Chondrocyte (in vitro differentiated cells): ENCODE measurements at regions not wholly inside any gene's neighbourhood (a gene's known extent, or its start where the extent isn't known, plus 50 kb on each side); places are given as distances from the start of the nearest gene placed in this dataset.

Source experiments
- DNase-seq: peaks from one replicate; pipeline ENCODE4 v3.0.0; 2021; ENCODE audit warnings: mixed read lengths, low spot score
- H3K27ac Mint-ChIP-seq: one replicate; pipeline ENCODE4 v1.8.0; 2021; ENCODE audit warnings: mild to moderate bottlenecking, moderate library complexity, mixed read lengths; ENCODE audit not compliant: unreplicated experiment
- H3K27me3 Mint-ChIP-seq: 2 replicates; pipeline ENCODE4 v1.8.0; 2021; ENCODE audit warnings: low read depth, mixed read lengths
- H3K36me3 Mint-ChIP-seq: 2 replicates; pipeline ENCODE4 v1.8.0; 2021; ENCODE audit warnings: low read depth, mixed read lengths
- H3K4me1 Mint-ChIP-seq: 2 replicates; pipeline ENCODE4 v1.8.0; 2021; ENCODE audit warnings: low read depth, mild to moderate bottlenecking, mixed read lengths
- H3K4me3 Mint-ChIP-seq: one replicate; pipeline ENCODE4 v1.8.0; 2021; ENCODE audit warnings: mild to moderate bottlenecking, moderate library complexity, mixed read lengths; ENCODE audit not compliant: unreplicated experiment
- H3K9me3 Mint-ChIP-seq: 2 replicates; pipeline ENCODE4 v1.8.0; 2021; ENCODE audit warnings: low read depth, mixed read lengths
- TF ChIP-seq, protein P1 (sequence below): fragments of 200-600 bp; sonication (generic); IDR thresholded peaks from 2 replicates; pipeline ENCODE4 v1.5.0; 2021; ENCODE audit warnings: antibody characterized with exemption, mild to moderate bottlenecking, moderate library complexity

DNA sequence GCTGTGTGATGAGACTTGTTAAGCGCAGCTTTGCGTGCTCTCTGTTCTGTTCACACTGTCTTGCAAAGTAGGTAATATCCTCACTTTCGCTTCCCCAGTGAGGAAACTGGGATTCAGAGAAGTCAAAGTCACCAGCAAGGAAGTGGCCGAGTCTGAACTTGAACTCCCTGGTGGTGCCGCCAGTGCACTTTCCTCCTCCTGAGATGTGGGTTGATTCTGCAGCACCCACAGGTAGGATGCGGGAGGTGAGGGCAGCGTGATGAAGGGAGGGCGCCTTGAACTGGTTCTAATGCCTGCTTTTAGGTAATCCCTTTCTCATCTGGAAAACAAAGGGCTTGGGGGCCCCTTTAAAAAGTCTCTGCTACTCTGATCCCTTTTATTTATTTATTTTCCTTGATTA is 54.9 kb upstream of the IGF1 start:
- Mint-ChIP-seq H3K4me1 (peaks cover 23% of the 10 kb centered on the region), H3K27ac (no peak overlapping the region), H3K27me3 (no peaks in the 10 kb centered on the region), H3K36me3 (no peaks in the 10 kb centered on the region), H3K4me3 (no peak overlapping the region), H3K9me3 (no peaks in the 10 kb centered on the region)
- TF ChIP-seq, protein P1, sequence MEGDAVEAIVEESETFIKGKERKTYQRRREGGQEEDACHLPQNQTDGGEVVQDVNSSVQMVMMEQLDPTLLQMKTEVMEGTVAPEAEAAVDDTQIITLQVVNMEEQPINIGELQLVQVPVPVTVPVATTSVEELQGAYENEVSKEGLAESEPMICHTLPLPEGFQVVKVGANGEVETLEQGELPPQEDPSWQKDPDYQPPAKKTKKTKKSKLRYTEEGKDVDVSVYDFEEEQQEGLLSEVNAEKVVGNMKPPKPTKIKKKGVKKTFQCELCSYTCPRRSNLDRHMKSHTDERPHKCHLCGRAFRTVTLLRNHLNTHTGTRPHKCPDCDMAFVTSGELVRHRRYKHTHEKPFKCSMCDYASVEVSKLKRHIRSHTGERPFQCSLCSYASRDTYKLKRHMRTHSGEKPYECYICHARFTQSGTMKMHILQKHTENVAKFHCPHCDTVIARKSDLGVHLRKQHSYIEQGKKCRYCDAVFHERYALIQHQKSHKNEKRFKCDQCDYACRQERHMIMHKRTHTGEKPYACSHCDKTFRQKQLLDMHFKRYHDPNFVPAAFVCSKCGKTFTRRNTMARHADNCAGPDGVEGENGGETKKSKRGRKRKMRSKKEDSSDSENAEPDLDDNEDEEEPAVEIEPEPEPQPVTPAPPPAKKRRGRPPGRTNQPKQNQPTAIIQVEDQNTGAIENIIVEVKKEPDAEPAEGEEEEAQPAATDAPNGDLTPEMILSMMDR: no peak
- DNase-seq: no peak

DNA sequence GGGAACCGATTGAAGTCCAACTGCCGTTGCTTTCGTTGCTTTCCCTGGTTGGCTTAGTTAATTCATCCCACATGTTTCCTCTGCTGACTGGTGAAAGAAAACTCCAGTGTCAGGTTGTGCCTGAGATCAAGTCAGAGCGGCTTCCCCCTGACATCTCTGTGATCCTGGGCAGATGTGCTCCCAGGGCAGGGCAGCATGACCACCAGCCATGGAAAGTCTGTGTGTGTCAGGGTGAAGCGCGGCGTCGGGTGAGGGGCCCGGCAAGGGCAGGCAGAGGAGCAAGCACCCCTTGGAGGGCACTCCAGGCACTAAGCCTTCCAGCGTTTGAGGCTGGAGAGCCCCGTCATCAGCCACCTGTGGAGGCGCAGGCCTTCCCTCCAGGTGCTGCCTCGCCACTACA is 54.5 kb upstream of the IGF1 start:
- DNase-seq: no peak
- Mint-ChIP-seq H3K4me3 (no peak overlapping the region), H3K4me1 (peaks cover 19% of the 10 kb centered on the region), H3K27me3 (no peaks in the 10 kb centered on the region), H3K27ac (no peak overlapping the region), H3K36me3 (no peaks in the 10 kb centered on the region), H3K9me3 (no peaks in the 10 kb centered on the region)
- TF ChIP-seq, protein P1: no peak

DNA sequence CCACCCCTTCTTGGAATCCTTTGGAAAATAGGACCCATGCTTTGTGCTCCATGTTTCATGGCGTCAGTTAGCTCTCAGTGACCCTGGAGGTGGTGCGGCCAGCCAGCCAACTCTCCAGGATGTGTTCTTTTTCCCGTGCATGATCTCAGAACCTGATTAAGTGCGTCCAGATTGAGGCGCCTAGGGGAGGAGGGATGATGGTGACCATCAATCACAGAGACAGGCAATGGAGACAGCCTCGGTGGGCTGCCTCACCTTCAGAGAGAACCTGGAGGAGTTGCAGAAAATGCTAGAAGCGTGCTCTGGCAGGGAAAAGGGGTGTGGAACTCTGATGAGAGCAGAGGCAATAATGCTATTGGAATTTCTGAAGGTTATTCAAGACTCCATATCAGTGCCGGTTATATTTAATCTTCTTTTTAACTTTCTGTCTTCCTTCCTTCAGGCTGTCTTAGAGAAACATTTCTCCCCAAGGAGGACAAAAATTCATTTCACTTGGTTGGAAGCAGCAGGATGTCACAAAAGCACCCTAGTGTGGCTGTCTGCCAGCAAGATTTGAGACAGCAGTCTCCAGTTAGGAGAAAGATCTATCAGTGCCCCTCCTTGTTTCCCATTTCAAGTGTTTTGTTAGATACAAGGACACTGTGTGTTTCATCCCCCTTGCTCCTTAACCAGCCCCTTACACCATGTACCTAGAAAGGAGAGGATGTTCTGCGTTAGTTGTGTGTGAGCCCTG is 53.3 kb upstream of the IGF1 start:
- H3K27me3 Mint-ChIP-seq: no peaks in the 10 kb centered on the region
- H3K4me1 Mint-ChIP-seq: peaks cover 9% of the 10 kb centered on the region
- H3K27ac Mint-ChIP-seq: no peak overlapping the region
- no peak overlapping the region for H3K4me3 Mint-ChIP-seq
- TF ChIP-seq, protein P1: no peak
- no peak for DNase-seq
- H3K36me3 Mint-ChIP-seq: no peaks in the 10 kb centered on the region
- H3K9me3 Mint-ChIP-seq: no peaks in the 10 kb centered on the region
